HepG2 (cell line): ENCODE measurements at regions not wholly inside any gene's neighbourhood (a gene's known extent, or its start where the extent isn't known, plus 50 kb on each side); places are given as distances from the start of the nearest gene placed in this dataset.

Source experiments
- AGO2 ChIP-seq: fragments of 200-400 bp; formaldehyde crosslinking; optimal IDR thresholded peaks from 2 replicates; pipeline ENCODE3; 2017; ENCODE audit warnings: mild to moderate bottlenecking, low read depth, low read length, moderate library complexity
- FOXO1 ChIP-seq: sonication (generic); formaldehyde crosslinking; IDR thresholded peaks from 2 replicates; pipeline ENCODE4 v1.4.0; 2020; ENCODE audit warnings: missing genetic modification reagents
- HNRNPL ChIP-seq: fragments of 200-400 bp; formaldehyde crosslinking; IDR thresholded peaks from 2 replicates; pipeline ENCODE4 v1.6.1; 2017; ENCODE audit warnings: mild to moderate bottlenecking, low read depth, low read length
- NFATC3 ChIP-seq: sonication (generic); formaldehyde crosslinking; IDR thresholded peaks from 2 replicates; pipeline ENCODE4 v1.5.1; 2020; ENCODE audit warnings: mild to moderate bottlenecking, missing genetic modification reagents
- SNAPC2 ChIP-seq: sonication (generic); formaldehyde crosslinking; IDR thresholded peaks from 2 replicates; pipeline ENCODE4 v1.8.1; 2022; ENCODE audit warnings: mild to moderate bottlenecking, missing genetic modification reagents
- ZFP1 ChIP-seq: IDR thresholded peaks from 2 replicates; pipeline ENCODE4 v1.6.1; 2016
- ZMYM2 ChIP-seq: sonication (generic); formaldehyde crosslinking; IDR thresholded peaks from 2 replicates; pipeline ENCODE4 v1.8.0; 2022; ENCODE audit warnings: mild to moderate bottlenecking, missing genetic modification reagents
- ZNF251 ChIP-seq: sonication (generic); formaldehyde crosslinking; IDR thresholded peaks from 2 replicates; pipeline ENCODE4 v1.9.0; 2021; ENCODE audit warnings: mild to moderate bottlenecking, missing genetic modification reagents
- ZNF33A ChIP-seq: sonication (generic); formaldehyde crosslinking; IDR thresholded peaks from 2 replicates; pipeline ENCODE4 v1.5.1; 2020; ENCODE audit warnings: missing genetic modification reagents, mild to moderate bottlenecking, moderate library complexity, borderline replicate concordance
- ZNF564 ChIP-seq: sonication (generic); formaldehyde crosslinking; IDR thresholded peaks from 2 replicates; pipeline ENCODE4 v1.8.1; 2023; ENCODE audit warnings: mild to moderate bottlenecking, missing genetic modification reagents
- ZNF615 ChIP-seq: sonication (generic); formaldehyde crosslinking; IDR thresholded peaks from 2 replicates; pipeline ENCODE4 v1.5.0; 2020; ENCODE audit warnings: mild to moderate bottlenecking, missing genetic modification reagents, borderline replicate concordance
- ZSCAN20 ChIP-seq: sonication (generic); formaldehyde crosslinking; IDR thresholded peaks from 2 replicates; pipeline ENCODE4 v1.4.0; 2020; ENCODE audit warnings: missing genetic modification reagents, mild to moderate bottlenecking, borderline replicate concordance
- TF ChIP-seq, protein P1 (sequence below): sonication (generic); formaldehyde crosslinking; IDR thresholded peaks from 2 replicates; pipeline ENCODE4 v1.5.0; 2020; ENCODE audit warnings: missing genetic modification reagents, mild to moderate bottlenecking, borderline replicate concordance
- TF ChIP-seq, protein P2 (sequence below): sonication (generic); formaldehyde crosslinking; IDR thresholded peaks from 2 replicates; pipeline ENCODE4 v1.5.0; 2020; ENCODE audit warnings: mild to moderate bottlenecking, missing genetic modification reagents, borderline replicate concordance
- TF ChIP-seq, protein P3 (sequence below): sonication (generic); formaldehyde crosslinking; IDR thresholded peaks from 2 replicates; pipeline ENCODE4 v1.4.0; 2020; ENCODE audit warnings: missing genetic modification reagents
- TF ChIP-seq, protein P4 (sequence below), 2 experiments: fragments of 450-650 bp in 1 of 2; sonication (generic) in 1 of 2; formaldehyde crosslinking; IDR thresholded peaks; 2 replicates each; pipeline versions ENCODE4 v1.5.0 to v1.8.0; 2020 to 2022; ENCODE audit warnings: mild to moderate bottlenecking in 1 of 2, missing genetic modification reagents in 1 of 2
- TF ChIP-seq, protein P5 (sequence below): sonication (generic); formaldehyde crosslinking; IDR thresholded peaks from 2 replicates; pipeline ENCODE4 v1.9.0; 2022; ENCODE audit warnings: low read depth, missing genetic modification reagents

DNA sequence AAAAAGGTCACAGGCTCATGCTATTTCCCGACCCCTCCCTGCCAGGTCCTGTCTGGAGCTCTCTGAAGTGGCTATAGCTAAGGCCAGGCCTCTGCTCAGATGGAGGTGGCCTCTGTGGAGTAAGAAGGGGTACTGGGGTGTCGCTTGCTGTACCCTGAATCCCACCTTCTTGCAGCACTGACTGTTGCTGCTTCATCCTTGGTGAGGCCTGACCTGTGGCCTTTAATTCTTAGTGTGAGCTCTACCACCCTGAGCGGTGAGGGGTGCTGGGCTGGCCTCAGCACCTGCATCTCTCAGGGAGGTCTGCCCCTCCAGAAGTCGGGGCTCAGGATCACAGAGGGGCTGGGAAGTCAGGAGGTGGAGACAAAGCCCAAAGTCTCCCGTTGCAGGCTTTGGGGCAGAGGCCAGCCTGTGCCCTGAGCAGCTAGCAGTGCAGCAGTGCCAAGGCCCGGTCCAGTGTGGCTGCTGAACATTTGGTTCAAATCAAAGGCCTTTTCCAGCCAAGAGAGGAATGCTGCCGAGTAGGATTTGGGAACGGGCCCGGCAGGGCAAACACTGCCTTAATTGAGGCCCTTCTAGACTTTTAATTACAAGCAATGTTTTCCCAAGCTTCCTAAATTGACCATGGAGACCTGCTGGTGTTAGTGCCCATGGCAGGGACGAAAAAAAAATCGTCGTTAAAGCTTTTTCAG is 133.5 kb upstream of the HAAO start (continued):
- TF ChIP-seq, protein P1, sequence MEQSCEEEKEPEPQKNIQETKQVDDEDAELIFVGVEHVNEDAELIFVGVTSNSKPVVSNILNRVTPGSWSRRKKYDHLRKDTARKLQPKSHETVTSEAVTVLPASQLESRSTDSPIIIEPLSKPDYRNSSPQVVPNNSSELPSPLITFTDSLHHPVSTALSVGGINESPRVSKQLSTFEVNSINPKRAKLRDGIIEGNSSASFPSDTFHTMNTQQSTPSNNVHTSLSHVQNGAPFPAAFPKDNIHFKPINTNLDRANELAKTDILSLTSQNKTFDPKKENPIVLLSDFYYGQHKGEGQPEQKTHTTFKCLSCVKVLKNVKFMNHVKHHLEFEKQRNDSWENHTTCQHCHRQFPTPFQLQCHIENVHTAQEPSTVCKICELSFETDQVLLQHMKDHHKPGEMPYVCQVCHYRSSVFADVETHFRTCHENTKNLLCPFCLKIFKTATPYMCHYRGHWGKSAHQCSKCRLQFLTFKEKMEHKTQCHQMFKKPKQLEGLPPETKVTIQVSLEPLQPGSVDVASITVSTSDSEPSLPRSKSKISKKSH (CRISPR knock-in tag): no peak
- TF ChIP-seq HNRNPL (no peak), NFATC3 (CRISPR knock-in tag) (peak; percentile 88; the same call in 1 of the 2 replicates), ZFP1 (no peak), FOXO1 (CRISPR knock-in tag) (no peak), SNAPC2 (CRISPR knock-in tag) (0 out of 2 replicates have a peak, but pooled peaks have one; percentile 12), ZNF564 (CRISPR knock-in tag) (no peak), AGO2 (no peak), ZSCAN20 (CRISPR knock-in tag) (no peak), ZNF33A (no peak), ZNF615 (CRISPR knock-in tag) (no peak), ZNF251 (CRISPR knock-in tag) (peak; percentile 77; the same call in 1 of the 2 replicates), ZMYM2 (CRISPR knock-in tag) (0 out of 2 replicates have a peak, but pooled peaks have one; percentile 4)
- TF ChIP-seq, protein P2, sequence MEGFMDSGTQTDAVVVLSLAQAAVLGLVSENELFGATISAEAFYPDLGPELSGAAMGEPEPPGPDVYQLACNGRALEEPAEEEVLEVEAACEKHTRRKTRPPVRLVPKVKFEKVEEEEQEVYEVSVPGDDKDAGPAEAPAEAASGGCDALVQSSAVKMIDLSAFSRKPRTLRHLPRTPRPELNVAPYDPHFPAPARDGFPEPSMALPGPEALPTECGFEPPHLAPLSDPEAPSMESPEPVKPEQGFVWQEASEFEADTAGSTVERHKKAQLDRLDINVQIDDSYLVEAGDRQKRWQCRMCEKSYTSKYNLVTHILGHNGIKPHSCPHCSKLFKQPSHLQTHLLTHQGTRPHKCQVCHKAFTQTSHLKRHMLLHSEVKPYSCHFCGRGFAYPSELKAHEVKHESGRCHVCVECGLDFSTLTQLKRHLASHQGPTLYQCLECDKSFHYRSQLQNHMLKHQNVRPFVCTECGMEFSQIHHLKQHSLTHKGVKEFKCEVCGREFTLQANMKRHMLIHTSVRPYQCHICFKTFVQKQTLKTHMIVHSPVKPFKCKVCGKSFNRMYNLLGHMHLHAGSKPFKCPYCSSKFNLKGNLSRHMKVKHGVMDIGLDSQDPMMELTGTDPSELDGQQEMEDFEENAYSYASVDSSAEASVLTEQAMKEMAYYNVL: 0 out of 2 replicates have a peak, but pooled peaks have one; percentile 14
- TF ChIP-seq, protein P3, sequence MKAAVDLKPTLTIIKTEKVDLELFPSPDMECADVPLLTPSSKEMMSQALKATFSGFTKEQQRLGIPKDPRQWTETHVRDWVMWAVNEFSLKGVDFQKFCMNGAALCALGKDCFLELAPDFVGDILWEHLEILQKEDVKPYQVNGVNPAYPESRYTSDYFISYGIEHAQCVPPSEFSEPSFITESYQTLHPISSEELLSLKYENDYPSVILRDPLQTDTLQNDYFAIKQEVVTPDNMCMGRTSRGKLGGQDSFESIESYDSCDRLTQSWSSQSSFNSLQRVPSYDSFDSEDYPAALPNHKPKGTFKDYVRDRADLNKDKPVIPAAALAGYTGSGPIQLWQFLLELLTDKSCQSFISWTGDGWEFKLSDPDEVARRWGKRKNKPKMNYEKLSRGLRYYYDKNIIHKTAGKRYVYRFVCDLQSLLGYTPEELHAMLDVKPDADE (CRISPR knock-in tag): peak; percentile 79; the same call in 1 of the 2 replicates
- TF ChIP-seq, protein P4, sequence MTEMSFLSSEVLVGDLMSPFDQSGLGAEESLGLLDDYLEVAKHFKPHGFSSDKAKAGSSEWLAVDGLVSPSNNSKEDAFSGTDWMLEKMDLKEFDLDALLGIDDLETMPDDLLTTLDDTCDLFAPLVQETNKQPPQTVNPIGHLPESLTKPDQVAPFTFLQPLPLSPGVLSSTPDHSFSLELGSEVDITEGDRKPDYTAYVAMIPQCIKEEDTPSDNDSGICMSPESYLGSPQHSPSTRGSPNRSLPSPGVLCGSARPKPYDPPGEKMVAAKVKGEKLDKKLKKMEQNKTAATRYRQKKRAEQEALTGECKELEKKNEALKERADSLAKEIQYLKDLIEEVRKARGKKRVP (CRISPR knock-in tag; IDR thresholded peaks at IDR 0.05): no peak
- TF ChIP-seq, protein P5, sequence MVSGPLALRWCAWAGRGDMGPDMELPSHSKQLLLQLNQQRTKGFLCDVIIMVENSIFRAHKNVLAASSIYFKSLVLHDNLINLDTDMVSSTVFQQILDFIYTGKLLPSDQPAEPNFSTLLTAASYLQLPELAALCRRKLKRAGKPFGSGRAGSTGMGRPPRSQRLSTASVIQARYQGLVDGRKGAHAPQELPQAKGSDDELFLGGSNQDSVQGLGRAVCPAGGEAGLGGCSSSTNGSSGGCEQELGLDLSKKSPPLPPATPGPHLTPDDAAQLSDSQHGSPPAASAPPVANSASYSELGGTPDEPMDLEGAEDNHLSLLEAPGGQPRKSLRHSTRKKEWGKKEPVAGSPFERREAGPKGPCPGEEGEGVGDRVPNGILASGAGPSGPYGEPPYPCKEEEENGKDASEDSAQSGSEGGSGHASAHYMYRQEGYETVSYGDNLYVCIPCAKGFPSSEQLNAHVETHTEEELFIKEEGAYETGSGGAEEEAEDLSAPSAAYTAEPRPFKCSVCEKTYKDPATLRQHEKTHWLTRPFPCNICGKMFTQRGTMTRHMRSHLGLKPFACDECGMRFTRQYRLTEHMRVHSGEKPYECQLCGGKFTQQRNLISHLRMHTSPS: peak; percentile 72; the same call in 1 of the 2 replicates
